GM20000 (cell line): ENCODE measurements at regions not wholly inside any gene's neighbourhood (a gene's known extent, or its start where the extent isn't known, plus 50 kb on each side); places are given as distances from the start of the nearest gene placed in this dataset.

Experiments used
- DNase-seq: peaks from one replicate; pipeline ENCODE4 v3.0.0; 2012; ENCODE audit warnings: low spot score
- CTCF ChIP-seq: IDR thresholded peaks from 2 replicates; pipeline ENCODE4 v1.5.1; 2012; ENCODE audit warnings: mild to moderate bottlenecking, control low read depth; ENCODE audit errors: extremely low read depth, missing control alignments

DNA sequence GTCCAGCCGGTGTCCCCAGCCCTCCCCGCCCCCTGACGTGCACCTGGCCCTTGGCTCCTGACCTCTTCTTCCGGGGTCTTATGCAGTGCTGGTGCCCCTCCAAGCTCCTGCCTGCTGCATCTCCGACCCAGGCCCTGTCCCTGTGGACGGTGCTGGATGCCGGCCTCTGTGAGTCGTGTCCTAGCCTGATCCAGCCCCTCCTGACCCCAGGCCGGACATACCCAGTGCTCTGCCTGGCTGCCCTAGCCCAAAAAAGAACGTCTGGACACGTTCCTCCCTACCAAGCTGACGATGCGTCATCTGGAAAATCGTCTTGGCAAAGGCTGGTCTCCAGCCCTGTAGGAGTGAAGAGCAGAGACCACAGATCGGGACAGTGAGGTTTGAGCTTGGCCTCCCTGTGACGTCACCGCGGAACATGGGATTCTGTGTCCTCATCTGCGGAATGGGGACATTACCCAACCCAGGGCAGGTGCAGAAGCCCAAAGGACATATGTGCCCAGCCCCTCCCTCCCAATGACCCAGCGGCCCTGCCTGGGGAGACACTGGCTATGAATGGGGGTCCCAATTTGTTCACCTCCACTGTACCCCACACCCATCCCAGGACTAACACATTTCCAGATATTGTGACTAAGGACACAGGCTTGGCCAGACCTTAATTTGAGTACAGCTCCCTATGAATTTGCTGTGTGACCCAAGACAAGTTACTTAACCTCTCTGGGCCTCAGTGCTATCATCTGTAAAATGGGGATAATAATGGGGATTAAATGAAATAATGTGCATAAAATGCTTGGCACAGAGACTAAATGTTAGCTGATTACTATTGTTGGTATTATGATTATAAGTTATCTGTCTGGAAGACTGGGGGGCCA lies 51.0 kb upstream of the BCL11B start:
- TF ChIP-seq CTCF = no peak
- DNase-seq = peak; percentile 5

- DNase-seq = peak; percentile 4
- no peak for TF ChIP-seq CTCF
These were observed 50.1 kb upstream of the BCL11B start for GRCh38 chr14:99321955-99322730.
